Stimulated activated CD4-positive, alpha-beta T cell treated with anti-CD3 and anti-CD28 coated beads, Interleukin-12 subunit alpha, Interleukin-12 subunit beta, amount 100 ng/mL, for 24 hours (primary cell): ENCODE measurements at regions not wholly inside any gene's neighbourhood (a gene's known extent, or its start where the extent isn't known, plus 50 kb on each side); places are given as distances from the start of the nearest gene placed in this dataset.

Experiments
- DNase-seq, 2 experiments: peaks; one replicate each; pipeline ENCODE4 v3.0.0-alpha.2; 2020; ENCODE audit warnings: low read depth in 2 of 2

DNA sequence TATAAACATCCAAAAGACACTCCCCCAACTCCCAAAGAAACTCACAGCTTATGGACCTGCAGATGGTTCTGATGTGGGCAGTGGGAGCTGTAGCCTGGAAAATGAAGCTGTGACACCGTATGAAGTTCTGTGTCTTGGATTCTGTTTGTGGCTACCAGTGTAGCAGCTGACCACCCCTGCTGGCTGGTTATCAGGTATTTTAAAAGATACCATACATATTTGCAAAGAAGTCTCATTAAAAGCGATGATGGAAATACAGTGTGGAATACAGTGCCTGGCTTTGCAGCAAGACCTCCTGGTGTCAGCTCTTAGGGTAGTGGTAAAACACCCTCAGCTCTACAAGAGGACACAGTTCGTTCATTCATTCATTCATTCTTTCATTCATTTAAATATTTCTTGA is 194.3 kb upstream of the PRKCQ start:
- DNase-seq: no peak

DNA sequence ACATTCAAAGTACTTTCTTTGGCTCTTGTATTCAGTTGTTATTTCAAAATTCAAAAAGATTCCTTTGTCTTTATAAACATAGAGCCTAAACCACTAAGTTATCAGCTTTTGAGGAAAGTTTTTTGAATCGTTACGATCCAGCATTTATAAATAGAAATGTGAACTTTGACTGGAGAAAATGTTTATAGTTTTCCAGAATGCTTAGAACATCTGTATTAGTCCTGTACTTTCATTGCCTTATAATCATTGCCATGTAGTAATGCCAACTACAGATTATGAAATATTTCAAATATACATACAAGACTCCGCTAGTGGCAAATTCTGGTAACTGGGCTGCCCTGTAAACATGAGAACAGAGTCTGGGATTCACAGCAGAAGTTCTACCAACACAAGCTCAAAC is 191.3 kb upstream of the PRKCQ start:
- no peak for DNase-seq

DNA sequence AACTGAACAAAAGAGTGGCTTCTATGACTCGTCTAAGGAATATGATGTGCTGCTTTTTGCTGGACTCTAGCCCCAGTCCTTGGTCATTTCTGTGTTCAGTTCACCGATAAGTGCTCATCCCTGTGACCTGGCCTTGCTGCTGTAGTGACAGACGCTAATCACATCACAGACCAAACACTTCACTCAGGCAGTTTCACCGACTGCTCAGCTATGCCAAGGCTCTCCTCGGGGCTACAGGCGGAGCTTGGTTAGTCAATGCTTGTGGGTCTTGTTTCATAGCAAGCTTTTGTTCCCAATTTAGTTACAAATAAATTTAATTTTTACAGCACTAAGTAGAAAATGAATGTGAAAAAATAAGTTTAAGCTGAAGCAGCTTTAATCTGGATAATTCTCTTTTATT is 190.8 kb upstream of the PRKCQ start:
- DNase-seq: no peak

- no peak for DNase-seq
Measured at GRCh38 chr10:6769704-6770417, 189.8 kb upstream of the PRKCQ start.

- no peak for DNase-seq
Measured at GRCh38 chr10:6766131-6766801, 186.2 kb upstream of the PRKCQ start.

DNA sequence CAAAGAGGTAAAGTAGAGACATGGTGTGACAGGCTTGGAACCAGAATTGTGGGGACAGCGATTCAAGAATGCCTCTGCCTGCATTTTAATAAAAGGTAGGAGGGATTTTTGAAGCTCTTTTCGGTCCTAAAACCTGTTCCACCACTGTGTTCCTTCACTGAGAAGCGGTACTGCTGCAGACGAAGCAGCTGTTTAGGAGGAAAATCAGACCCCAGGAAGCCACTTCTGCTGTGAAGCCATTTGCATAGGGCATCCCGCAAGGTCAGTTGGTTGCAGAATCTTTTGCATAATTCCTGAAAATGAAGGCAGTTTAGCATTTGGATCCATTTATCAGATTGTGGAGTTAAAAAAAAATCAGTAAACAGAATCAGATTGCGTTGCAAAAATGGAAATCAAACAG is 183.3 kb upstream of the PRKCQ start:
- DNase-seq: no peak

- DNase-seq: no peak
Measured at GRCh38 chr10:6763001-6763400, 182.9 kb upstream of the PRKCQ start.

DNA sequence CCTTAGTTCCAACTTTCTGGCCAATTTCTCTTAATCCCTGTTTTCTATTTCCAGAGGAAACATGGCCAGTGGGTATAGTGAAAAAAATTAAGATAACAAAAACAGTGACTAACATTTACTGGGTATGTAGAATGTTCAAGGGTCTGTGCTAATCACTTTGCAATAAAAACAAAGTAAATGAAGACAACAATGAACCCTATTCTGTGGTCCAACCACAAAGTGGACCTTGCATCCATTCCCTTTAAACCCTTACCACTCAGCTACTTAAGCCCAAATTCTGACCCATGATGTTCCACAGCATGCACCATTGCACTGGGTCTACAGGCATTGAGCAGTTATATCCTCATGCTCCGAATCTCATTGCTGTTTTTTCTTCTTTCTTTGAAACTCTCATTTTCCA is 179.9 kb upstream of the PRKCQ start:
- DNase-seq: no peak

- DNase-seq: no peak
Measured at GRCh38 chr10:6757158-6757557, 177.1 kb upstream of the PRKCQ start.

- DNase-seq: no peak
Measured at GRCh38 chr10:6756716-6757115, 176.6 kb upstream of the PRKCQ start.

DNA sequence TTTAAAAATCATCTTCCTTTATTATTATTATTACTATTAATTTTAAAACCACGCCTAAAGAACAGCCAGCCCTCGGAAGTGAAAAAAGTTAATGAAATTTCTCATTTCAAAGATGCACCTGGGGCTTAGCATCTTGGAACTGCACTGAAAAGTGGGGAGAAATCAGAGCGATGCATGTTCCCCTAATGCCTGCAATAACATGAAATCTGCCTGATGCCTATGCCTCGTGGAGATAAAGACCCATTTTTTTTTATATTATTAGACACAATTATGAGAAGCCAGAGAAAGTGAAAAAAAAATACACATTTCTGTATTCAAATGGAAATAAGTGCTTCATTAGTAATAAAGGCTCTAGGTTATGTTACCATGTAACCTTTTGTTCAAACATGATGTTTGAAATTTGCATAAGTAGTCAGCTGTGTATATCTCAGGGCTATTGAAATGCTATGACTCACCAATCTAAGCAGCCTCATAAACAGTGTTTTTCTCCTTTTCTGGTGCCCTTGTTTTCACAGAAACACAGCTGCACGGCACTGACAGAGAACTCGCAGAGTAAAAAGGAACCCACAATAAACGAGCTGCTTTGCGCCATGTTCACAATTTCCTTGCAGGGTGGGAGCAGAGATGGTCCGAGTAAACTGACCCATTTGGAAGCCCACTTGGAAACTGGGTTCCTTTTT is 175.8 kb upstream of the PRKCQ start:
- no peak for DNase-seq

GRCh38 chr10:6753644-6754043 is 173.6 kb upstream of the PRKCQ start:
- no peak for DNase-seq

DNA sequence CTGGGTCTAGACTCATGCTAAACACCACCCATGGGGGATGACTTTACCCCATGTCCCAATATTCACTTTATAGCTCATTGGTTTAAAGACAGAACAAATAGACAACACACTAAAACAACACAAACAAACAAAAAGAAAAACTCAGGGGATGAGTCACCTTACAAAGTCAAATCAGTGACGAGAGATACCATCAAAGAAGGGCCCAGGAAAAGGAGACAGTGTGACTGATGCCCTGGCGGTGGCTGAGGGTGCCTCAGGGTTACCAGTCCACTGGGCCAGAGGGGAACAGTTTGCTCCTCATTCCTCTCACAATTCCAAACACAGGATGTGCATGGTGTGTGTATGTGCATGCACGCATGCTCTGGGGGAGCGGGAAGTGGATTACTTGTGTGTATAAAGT is 171.3 kb upstream of the PRKCQ start:
- DNase-seq: no peak

- DNase-seq: no peak
Measured at GRCh38 chr10:6748981-6749635, 169.0 kb upstream of the PRKCQ start.

GRCh38 chr10:6748029-6748428 is 168.0 kb upstream of the PRKCQ start:
- no peak for DNase-seq

- no peak for DNase-seq
Measured at GRCh38 chr10:6746782-6747181, 166.7 kb upstream of the PRKCQ start.

DNA sequence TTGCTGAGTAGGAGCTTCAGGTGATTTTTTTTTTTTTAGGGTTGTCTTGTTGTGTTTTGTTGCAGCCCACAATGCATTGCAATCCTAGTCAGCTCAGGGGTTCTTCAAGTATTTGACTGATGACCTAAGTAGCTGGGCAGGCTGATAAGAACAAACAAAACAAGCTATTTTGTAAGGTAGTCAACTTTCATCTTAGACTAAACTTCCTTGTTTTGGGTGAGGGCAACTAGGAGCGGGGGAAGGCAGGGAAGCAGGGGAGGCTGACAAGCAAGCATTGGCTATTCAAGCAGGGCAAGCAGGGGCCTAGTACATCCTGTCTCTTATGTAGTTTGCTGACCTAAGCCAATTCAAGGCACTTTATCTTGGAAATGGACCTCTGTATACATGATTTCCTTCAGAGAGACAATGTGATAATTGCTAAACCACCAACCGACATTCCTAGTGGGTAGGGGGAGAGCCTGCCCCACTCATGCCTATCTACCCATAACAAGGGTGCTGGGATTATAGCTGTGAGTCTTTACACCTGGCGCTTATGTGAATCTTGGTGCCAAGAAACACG is 163.3 kb upstream of the PRKCQ start:
- DNase-seq: no peak

DNA sequence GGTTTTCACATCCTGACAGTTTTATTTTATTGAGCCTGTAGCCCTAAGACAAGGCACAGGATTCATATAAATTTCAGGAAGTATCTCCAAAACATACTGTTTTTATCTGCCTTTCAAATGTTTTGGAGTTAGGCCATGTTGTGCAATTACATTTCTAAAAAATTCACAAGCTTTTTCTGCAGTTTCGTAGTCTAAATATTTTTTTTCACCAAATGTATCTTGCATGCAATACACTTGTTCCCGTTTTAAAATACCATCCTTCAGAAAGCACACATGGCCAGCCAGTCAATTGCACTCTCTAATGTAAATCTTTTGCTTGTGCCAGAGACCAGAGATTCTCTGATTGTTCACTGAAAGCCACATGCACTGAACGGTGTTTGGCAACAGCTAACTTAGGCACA is 161.5 kb upstream of the PRKCQ start:
- no peak for DNase-seq

DNA sequence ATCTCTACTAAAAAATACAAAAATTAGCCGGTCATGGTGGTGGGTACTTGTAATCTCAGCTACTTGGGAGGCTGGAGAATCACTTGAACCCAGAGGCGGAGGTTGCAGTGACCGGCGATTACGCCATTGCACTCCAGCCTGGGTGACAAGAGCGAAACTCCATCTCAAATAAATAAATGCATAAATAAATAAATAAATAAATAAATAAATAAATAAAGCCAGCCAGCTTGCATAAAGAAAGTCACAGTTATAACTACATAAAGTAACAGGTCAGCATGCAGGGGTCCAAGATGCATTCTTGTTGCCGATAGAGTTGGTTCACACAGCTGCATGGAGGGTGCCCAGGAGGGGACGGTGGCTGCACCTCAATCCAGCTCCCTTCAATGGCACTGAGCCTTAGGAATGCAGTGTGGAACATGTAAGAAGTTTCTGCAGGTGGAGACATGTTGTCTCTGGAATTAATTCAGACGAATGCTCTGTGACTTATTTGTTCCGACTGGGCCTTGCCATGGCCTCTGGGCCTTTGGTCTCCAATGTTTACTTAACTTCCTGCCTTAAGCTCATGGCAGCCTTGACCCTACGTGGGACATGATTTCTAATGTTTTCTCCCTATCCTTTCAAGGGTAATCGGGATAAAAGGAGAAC is 159.6 kb upstream of the PRKCQ start:
- DNase-seq: no peak

- DNase-seq: no peak
Measured at GRCh38 chr10:6738112-6738768, 158.2 kb upstream of the PRKCQ start.

DNA sequence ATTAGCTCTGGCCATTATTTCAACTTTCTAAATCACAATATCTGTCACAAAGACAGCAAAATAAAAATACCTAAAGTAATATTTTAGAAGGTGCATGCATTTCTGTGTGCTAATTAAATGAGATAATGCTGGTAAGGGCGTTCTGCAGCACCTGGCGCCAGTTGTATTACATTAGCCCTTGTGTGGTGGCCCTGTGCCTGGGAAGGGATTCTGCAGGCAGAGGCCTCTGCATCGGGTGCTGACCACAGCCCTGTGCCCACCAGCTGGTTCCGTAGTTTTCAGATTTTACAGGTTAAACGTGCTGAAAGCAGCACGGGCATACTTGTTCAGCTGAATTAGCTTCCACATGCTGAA is 157.7 kb upstream of the PRKCQ start:
- no peak for DNase-seq
